GM18520 (cell line): ENCODE measurements at regions not wholly inside any gene's neighbourhood (a gene's known extent, or its start where the extent isn't known, plus 50 kb on each side); places are given as distances from the start of the nearest gene placed in this dataset.

ENCODE experiments used
- ATAC-seq: cut with Tn5 transposase; IDR thresholded peaks from one replicate; pipeline ENCODE4 v1.9.1; 2021; ENCODE audit not compliant: unreplicated experiment

DNA sequence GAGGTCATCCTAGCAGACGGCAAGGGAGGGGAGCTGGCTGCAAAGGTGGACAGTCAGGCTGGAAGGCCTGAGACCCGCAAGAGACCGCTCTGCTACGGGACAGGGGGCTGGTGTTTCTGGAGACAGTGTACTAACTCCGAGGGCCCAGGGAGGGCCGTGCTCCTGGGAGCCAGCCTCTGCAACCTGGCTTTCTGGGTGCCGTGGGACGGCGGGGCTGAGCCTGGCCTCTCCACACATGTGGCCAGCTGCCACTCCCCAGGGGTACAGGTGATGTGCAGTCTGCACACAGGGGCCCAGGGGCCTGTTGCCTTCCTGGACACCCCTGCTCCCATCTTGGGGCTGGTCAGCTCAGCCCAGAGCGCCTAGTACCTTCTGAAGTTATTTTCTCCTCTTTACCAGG lies 92.2 kb downstream of the MRPL36 start:
- no peak for ATAC-seq

DNA sequence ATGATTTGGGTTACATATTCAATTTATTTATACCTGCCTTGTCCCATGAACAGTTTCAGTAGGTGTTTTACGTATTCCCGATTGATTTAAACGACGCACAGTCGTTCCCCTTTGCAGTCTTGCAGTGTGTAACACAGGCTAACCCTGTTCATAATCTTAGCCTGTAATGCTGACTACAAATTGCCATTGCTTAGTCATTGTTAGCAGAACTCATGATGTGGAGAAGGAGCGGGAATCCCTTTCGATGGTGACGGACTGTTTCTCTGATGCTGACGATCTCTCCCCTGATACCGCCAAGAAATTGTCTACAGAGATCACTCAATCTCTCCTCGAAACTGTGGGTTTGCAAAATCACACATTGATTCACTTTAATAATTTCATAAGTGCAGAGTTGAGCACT lies 93.2 kb downstream of the MRPL36 start:
- ATAC-seq, result no peak

- ATAC-seq, result no peak
These were observed 93.6 kb downstream of the MRPL36 start for GRCh38 chr5:1706021-1706420.

DNA sequence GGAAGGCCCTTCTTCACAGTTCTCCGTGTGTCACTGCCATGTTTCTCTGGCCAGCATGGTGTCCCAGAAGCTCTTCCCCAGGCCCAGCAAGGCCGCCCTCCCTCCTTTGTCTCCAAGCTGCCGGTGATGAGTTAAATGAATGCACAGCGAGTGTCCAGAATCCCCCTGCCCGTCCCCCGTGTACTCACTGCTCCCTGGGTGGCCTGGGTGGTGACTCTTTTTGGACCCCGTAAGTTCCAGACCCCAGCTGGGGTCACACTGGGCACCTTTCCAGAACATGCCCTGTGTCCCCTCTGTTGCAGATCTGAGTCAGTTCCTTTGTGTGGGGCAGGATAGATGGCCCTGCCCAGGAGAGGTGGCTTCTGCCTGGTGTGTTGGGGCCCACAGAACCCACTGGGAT lies 95.0 kb downstream of the MRPL36 start:
- ATAC-seq, result no peak

- no peak for ATAC-seq
These were observed 95.4 kb downstream of the MRPL36 start for GRCh38 chr5:1704266-1704665.

GRCh38 chr5:1703352-1704050 lies 96.1 kb downstream of the MRPL36 start:
- no peak for ATAC-seq

DNA sequence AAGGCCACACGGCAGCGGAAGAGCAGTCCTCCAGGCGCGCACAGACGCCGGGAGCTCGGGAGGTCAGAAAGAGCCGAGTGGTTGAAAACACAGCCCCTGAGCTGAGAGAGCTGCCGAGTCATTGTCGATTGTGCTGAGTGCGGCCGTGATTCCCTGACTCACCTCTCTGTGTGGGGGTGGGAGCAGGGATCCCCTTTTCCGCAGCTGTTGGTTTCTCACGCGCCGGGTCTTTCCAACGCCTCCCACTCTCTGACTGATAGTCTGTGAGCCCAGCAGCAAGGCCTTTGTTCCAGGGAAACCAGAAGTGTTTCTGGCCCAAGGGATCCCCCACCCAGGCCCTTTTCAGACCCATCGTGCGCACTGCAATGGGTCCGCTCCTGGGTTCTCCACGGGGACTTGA lies 97.3 kb downstream of the MRPL36 start:
- no peak for ATAC-seq

DNA sequence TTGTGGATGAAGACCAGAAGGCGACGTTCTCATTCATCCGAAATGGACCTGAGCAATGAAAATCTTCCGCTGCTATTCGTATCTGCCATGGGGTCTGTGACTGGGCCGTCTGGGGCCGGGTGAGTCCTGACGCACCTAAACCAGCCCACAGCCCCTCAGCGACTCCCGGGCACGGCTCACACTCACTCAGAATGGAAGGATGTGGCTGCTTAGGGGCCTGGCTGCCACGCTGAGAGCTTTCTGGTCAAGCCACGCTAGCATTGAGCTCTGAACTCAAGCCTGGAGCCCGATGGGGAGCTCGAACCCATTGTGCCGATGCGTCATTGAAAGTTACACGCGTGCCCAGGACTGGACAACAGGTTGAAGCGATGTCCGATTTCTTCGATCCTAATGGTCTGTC lies 97.8 kb downstream of the MRPL36 start:
- no peak for ATAC-seq

DNA sequence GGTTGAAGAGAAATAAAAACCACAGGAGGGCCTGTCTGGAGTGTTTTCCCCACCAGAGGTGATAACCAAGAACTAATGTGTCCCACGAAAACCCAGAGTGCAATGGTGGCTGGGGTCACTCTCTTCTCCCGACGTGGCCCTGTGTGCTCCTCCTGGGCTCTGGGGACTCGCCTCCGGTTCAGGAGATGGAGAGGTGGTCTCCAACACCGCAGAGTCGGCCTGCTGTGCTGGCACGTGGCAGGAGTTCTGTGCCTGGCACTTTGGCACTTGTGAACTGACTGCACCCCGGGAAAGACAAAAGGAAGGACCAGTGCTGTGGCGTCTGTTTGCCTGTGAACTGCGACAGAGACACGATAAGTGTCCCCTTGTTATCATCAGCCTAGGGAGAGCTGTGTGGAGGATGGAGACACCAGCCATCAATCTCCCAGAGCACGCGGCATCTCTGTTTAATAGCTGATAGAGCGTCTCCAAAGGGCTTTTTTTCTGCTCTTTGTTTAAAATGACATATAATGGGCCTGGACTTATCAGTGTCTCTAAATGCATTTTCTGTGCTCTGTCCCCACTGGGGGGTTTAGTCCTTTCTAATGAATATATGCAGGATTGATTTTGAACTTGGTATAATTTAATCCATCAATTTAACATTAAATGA lies 98.3 kb downstream of the MRPL36 start:
- no peak for ATAC-seq

DNA sequence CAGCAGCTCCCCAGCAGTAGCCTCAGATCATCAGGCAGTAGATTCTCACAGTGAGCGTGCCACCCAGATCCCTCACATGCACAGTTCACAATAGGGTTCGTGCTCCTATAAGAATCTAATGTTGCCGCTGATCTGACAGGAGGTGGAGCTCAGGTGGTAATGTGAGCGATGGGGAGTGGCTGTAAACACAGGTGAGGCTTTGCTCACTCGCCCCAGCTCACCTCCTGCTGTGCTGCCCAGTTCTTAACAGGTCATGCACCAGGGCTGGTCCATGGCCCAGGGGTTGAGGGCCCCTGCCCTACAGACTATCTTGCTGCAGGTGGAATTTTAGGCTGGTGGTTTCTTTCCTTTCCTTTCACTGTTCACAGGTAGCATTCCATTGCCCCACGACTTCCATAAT lies 100.2 kb downstream of the MRPL36 start:
- no peak for ATAC-seq

DNA sequence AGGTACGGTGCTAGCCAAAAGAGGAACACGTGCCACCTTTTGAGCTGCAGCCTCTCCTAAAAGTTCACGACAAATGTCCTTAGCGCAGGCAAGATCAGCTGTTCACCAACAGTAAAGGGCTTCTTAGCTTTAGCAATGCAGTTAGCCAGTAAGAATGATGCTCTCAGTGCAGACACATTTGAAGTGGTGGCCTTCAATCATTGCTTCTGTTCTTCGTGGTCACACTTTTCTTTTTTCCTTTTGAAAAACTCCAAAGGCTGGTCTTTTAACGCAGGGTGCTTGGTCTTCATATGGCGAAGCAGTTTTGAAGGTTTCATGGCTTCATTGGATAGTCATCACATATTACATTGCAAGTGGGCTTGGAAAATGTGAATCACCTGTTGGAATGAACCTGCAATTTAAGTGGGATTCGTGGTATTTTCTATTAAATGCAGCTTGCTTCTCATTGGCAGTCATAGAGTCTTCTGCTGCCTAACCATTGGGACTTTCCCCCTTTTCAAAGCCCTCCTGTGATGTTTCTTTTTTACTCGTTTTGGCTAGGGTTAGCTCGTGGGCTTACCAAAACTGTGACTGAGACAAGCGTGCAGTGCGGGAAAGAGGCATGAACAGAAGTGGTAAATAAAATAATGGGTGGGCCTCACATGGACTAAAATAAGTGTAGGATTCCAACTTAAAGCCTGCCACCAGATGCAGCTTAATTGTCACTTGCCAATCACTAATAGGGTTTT lies 100.9 kb downstream of the MRPL36 start:
- ATAC-seq, result no peak

- no peak for ATAC-seq
These were observed 107.3 kb downstream of the MRPL36 start for GRCh38 chr5:1692381-1692780.

- ATAC-seq, result no peak
These were observed 112.2 kb downstream of the MRPL36 start for GRCh38 chr5:1687301-1687970.

- ATAC-seq, result no peak
These were observed 113.4 kb downstream of the MRPL36 start for GRCh38 chr5:1686016-1686802.

DNA sequence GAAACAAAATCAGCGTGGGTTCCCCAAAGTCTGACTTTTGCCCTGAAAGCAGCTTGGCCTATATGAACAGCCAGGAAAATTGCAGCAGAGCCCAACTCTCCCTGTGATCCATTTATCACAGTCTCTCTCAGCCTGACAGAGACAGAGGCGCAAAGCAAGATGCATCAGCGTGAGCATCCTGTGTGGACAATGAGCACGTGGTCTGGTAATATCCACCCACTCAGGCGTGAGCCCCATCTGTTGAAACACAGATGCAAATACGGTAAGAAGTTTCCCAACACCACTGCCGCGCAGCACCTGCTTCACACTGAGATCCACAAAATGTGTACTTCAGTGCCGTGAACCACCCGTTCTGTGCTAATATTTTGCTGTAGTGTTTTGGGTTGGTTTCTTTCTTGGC lies 114.6 kb downstream of the MRPL36 start:
- ATAC-seq, result no peak

DNA sequence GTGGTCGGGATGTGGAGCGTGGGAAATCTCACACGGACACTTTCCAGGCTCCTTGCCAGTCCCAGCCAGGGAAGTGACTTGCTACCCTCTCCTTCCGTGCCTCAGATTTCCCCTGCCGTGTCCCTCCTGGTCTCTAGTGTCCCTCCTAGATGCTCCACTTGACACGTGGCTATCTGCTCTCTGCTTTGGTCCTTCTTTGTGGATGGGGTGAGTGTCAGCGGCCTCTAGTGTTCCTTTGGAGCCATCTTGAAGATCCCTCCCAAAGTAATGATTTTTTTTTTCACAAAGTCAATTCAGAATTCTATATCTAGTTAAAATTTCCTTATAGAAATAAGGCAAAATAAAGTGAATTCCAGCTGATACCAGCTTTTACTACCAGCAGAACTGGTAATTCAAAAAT lies 117.7 kb downstream of the MRPL36 start:
- no peak for ATAC-seq

- ATAC-seq, result no peak
These were observed 126.5 kb downstream of the MRPL36 start for GRCh38 chr5:1673042-1673677.

DNA sequence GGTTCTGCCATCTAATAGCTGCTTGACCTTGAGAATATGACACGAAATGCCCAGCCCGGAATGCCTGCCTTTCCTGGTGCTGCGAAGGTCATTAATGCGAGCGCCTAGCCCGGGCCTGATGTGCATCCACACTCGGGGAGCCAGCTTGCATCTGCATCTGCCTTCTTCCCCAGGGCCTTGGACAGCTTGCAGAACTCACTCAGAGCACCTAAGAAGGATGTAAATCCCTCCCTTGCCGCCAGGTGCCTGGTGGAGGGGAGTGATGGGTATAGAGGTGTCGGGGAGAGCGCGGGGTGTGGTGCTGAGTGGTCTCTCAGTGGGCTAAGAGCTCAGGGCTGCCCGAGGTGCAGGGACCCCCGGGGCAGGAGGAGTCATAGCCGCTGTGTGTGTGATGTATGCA lies 127.2 kb downstream of the MRPL36 start:
- ATAC-seq, result no peak

GRCh38 chr5:1671351-1671750 lies 128.3 kb downstream of the MRPL36 start:
- no peak for ATAC-seq

- no peak for ATAC-seq
These were observed 129.3 kb downstream of the MRPL36 start for GRCh38 chr5:1670351-1670750.
